ENCODE measurements at regions not wholly inside any gene's neighbourhood (a gene's known extent, or its start where the extent isn't known, plus 50 kb on each side); places are given as distances from the start of the nearest gene placed in this dataset.

GRCh38 chr5:28082610-28083009 lies 1044.2 kb upstream of the CDH9 start (continued):
- TF ChIP-seq TSHZ2 (CRISPR knock-in tag; IDR thresholded peaks at IDR 0.05) = no peak

GRCh38 chr5:28077291-28078240 lies 1039.2 kb upstream of the CDH9 start:
- no peak for ATAC-seq
- TF ChIP-seq OSR1 (CRISPR knock-in tag; IDR thresholded peaks at IDR 0.05) (no peak), PPARA (CRISPR knock-in tag; IDR thresholded peaks at IDR 0.05; ENCODE audit: borderline replicate concordance) (no peak), SNAI2 (CRISPR knock-in tag; IDR thresholded peaks at IDR 0.05) (no peak), POU6F1 (CRISPR knock-in tag; IDR thresholded peaks at IDR 0.05; ENCODE audit: borderline replicate concordance, low read depth) (no peak)

GRCh38 chr5:28066856-28067255 lies 1028.5 kb upstream of the CDH9 start:
- no peak for ATAC-seq
- TF ChIP-seq PPARA (CRISPR knock-in tag; IDR thresholded peaks at IDR 0.05; ENCODE audit: borderline replicate concordance) (no peak), CSRNP3 (CRISPR knock-in tag; IDR thresholded peaks at IDR 0.05) (no peak), ZNF565 (CRISPR knock-in tag; conservative IDR thresholded peaks at IDR 0.05; ENCODE audit: low read depth) (no peak), TSHZ2 (CRISPR knock-in tag; IDR thresholded peaks at IDR 0.05) (no peak), SNAI2 (CRISPR knock-in tag; IDR thresholded peaks at IDR 0.05) (no peak), ZNF8 (CRISPR knock-in tag; IDR thresholded peaks at IDR 0.05) (no peak), ISL1 (CRISPR knock-in tag; IDR thresholded peaks at IDR 0.05) (no peak), ZFP30 (CRISPR knock-in tag; IDR thresholded peaks at IDR 0.05) (no peak)

GRCh38 chr5:28065656-28066055 lies 1027.3 kb upstream of the CDH9 start:
- ATAC-seq = no peak
- TF ChIP-seq TOX (CRISPR knock-in tag; IDR thresholded peaks at IDR 0.05; ENCODE audit: borderline replicate concordance) (no peak), ESRRG (CRISPR knock-in tag; IDR thresholded peaks at IDR 0.05) (no peak), SNAI2 (CRISPR knock-in tag; IDR thresholded peaks at IDR 0.05) (no peak), ISL1 (CRISPR knock-in tag; IDR thresholded peaks at IDR 0.05) (no peak), GLIS3 (CRISPR knock-in tag; IDR thresholded peaks at IDR 0.05) (no peak), TSHZ2 (CRISPR knock-in tag; IDR thresholded peaks at IDR 0.05) (no peak), ZNF70 (CRISPR knock-in tag; IDR thresholded peaks at IDR 0.05) (no peak), POU6F1 (CRISPR knock-in tag; IDR thresholded peaks at IDR 0.05; ENCODE audit: borderline replicate concordance, low read depth) (no peak), ARNTL (CRISPR knock-in tag; IDR thresholded peaks at IDR 0.05; ENCODE audit: borderline replicate concordance, low read depth) (no peak), TCF4 (CRISPR knock-in tag; IDR thresholded peaks at IDR 0.05; ENCODE audit: borderline replicate concordance) (no peak)

Measured in SK-N-SH treated with all-trans-retinoic acid at 6 μM for 48 hours (cell line).